ENCODE measurements at regions not wholly inside any gene's neighbourhood (a gene's known extent, or its start where the extent isn't known, plus 50 kb on each side); places are given as distances from the start of the nearest gene placed in this dataset.

- no peak for DNase-seq
Observed at GRCh38 chr10:110399106-110399964, 94.6 kb upstream of the SMNDC1 start.

GRCh38 chr10:110399965-110400933, 95.5 kb upstream of the SMNDC1 start:
- no peak for DNase-seq

- DNase-seq = no peak
Observed at GRCh38 chr10:110401401-110402076, 96.2 kb upstream of the DUSP5 start.

- no peak for DNase-seq
Observed at GRCh38 chr10:110402077-110402416, 95.7 kb upstream of the DUSP5 start.

- DNase-seq = no peak
Observed at GRCh38 chr10:110403593-110403992, 94.1 kb upstream of the DUSP5 start.

GRCh38 chr10:110404413-110404812, 93.3 kb upstream of the DUSP5 start:
- no peak for DNase-seq

- DNase-seq = no peak
Observed at GRCh38 chr10:110404825-110405224, 92.9 kb upstream of the DUSP5 start.

- no peak for DNase-seq
Observed at GRCh38 chr10:110405380-110405779, 92.3 kb upstream of the DUSP5 start.

- no peak for DNase-seq
Observed at GRCh38 chr10:110407301-110408170, 90.2 kb upstream of the DUSP5 start.

- DNase-seq = no peak
Observed at GRCh38 chr10:110408203-110408871, 89.4 kb upstream of the DUSP5 start.

GRCh38 chr10:110408943-110409342, 88.8 kb upstream of the DUSP5 start:
- no peak for DNase-seq

- no peak for DNase-seq
Observed at GRCh38 chr10:110409488-110409887, 88.2 kb upstream of the DUSP5 start.

- no peak for DNase-seq
Observed at GRCh38 chr10:110409926-110410325, 87.8 kb upstream of the DUSP5 start.

GRCh38 chr10:110410329-110411046, 87.2 kb upstream of the DUSP5 start:
- no peak for DNase-seq

GRCh38 chr10:110411047-110411410, 86.7 kb upstream of the DUSP5 start:
- no peak for DNase-seq

- no peak for DNase-seq
Observed at GRCh38 chr10:110413049-110413783, 84.5 kb upstream of the DUSP5 start.

GRCh38 chr10:110413903-110414547, 83.7 kb upstream of the DUSP5 start:
- DNase-seq = no peak

GRCh38 chr10:110414548-110415309, 83.0 kb upstream of the DUSP5 start:
- no peak for DNase-seq

GRCh38 chr10:110415809-110416208, 81.9 kb upstream of the DUSP5 start:
- no peak for DNase-seq
